IgD-negative memory B cell (primary cell): ENCODE measurements at regions not wholly inside any gene's neighbourhood (a gene's known extent, or its start where the extent isn't known, plus 50 kb on each side); places are given as distances from the start of the nearest gene placed in this dataset.
"Not testable (repeated sequence)": the region's sequence is repeated elsewhere in the genome, so short reads cannot be mapped to it uniquely, and the experiment has no call there.

Experiments used
- H3K27ac Mint-ChIP-seq, 3 donors: one replicate each; pipeline ENCODE4 v1.8.0; 2020 to 2022; ENCODE audit warnings: mild to moderate bottlenecking in 3 of 3, mixed read lengths in 3 of 3, moderate library complexity in 1 of 3
- H3K27me3 Mint-ChIP-seq: one replicate; pipeline ENCODE4 v1.8.0; 2021; ENCODE audit warnings: mixed read lengths
- H3K36me3 Mint-ChIP-seq: one replicate; pipeline ENCODE4 v1.8.0; 2020; ENCODE audit warnings: mild to moderate bottlenecking, mixed read lengths
- H3K4me1 Mint-ChIP-seq, 3 donors: one replicate each; pipeline ENCODE4 v1.8.0; 2020 to 2022; ENCODE audit warnings: mixed read lengths in 3 of 3, mild to moderate bottlenecking in 1 of 3
- H3K4me3 Mint-ChIP-seq, 4 donors: one replicate each; pipeline ENCODE4 v1.8.0; 2020 to 2022; ENCODE audit warnings: mild to moderate bottlenecking in 4 of 4, mixed read lengths in 4 of 4, moderate library complexity in 3 of 4
- H3K9me3 Mint-ChIP-seq, 3 donors: one replicate each; pipeline ENCODE4 v1.8.0; 2020 to 2021; ENCODE audit warnings: mixed read lengths in 3 of 3, mild to moderate bottlenecking in 1 of 3

GRCh38 chr1:5129746-5130355 lies 475.4 kb downstream of the AJAP1 start:
- Mint-ChIP-seq H3K36me3 (no peaks in the 10 kb centered on the region), H3K27me3 (peaks cover 2% of the 10 kb centered on the region), H3K4me3 (no peak overlapping the region)

GRCh38 chr1:5125208-5125607 lies 470.8 kb downstream of the AJAP1 start:
- Mint-ChIP-seq H3K4me1 (no peaks in the 10 kb centered on the region), H3K4me3 (peak overlapping the region in 1 of 4 donors; percentile 24), H3K27me3 (peaks cover 2% of the 10 kb centered on the region), H3K36me3 (peaks cover 3% of the 10 kb centered on the region), H3K9me3 (peaks cover 2 to 5% (median 4%) of the 10 kb centered on the region in 3 donors), H3K27ac (no peak overlapping the region)

More at GRCh38 chr1:5129746-5130355, 475.4 kb downstream of the AJAP1 start:
- Mint-ChIP-seq H3K4me1 (no peaks in the 10 kb centered on the region), H3K27ac (no peak overlapping the region), H3K9me3 (peaks cover 0 to 8% (median 2%) of the 10 kb centered on the region in 3 donors)

- Mint-ChIP-seq H3K9me3 (peaks cover 0 to 4% (median 0%) of the 10 kb centered on the region in 3 donors), H3K27ac (no peak overlapping the region), H3K4me3 (no peak overlapping the region), H3K27me3 (no peaks in the 10 kb centered on the region), H3K4me1 (no peaks in the 10 kb centered on the region), H3K36me3 (peaks cover 3% of the 10 kb centered on the region)
Measured at GRCh38 chr1:5120559-5120958, 466.1 kb downstream of the AJAP1 start.

- H3K4me3 Mint-ChIP-seq: no peak overlapping the region
- no peaks in the 10 kb centered on the region for H3K27me3 Mint-ChIP-seq
- H3K36me3 Mint-ChIP-seq: peaks cover 3% of the 10 kb centered on the region
- H3K9me3 Mint-ChIP-seq: peaks cover 0 to 4% (median 0%) of the 10 kb centered on the region in 3 donors
- no peak overlapping the region for H3K27ac Mint-ChIP-seq
- no peaks in the 10 kb centered on the region for H3K4me1 Mint-ChIP-seq
Measured at GRCh38 chr1:5119366-5120234, 465.2 kb downstream of the AJAP1 start.

- H3K4me3 Mint-ChIP-seq, H3K27me3 Mint-ChIP-seq, H3K9me3 Mint-ChIP-seq, H3K27ac Mint-ChIP-seq, H3K4me1 Mint-ChIP-seq, H3K36me3 Mint-ChIP-seq: not testable (repeated sequence)
Measured at GRCh38 chr1:5118771-5119170, 464.4 kb downstream of the AJAP1 start.

- not testable (repeated sequence) for H3K4me3 Mint-ChIP-seq
Measured at GRCh38 chr1:5118292-5118691, 463.9 kb downstream of the AJAP1 start.

GRCh38 chr1:5111581-5111980 lies 457.2 kb downstream of the AJAP1 start:
- Mint-ChIP-seq H3K36me3 (no peaks in the 10 kb centered on the region), H3K27me3 (no peaks in the 10 kb centered on the region), H3K4me3 (no peak overlapping the region), H3K9me3 (peaks cover 2 to 7% (median 6%) of the 10 kb centered on the region in 3 donors), H3K4me1 (peaks cover 0 to 2% (median 0%) of the 10 kb centered on the region in 3 donors), H3K27ac (no peak overlapping the region)

More at GRCh38 chr1:5118292-5118691, 463.9 kb downstream of the AJAP1 start:
- H3K27me3 Mint-ChIP-seq, H3K4me1 Mint-ChIP-seq, H3K36me3 Mint-ChIP-seq, H3K27ac Mint-ChIP-seq, H3K9me3 Mint-ChIP-seq: not testable (repeated sequence)

- H3K27me3 Mint-ChIP-seq: no peaks in the 10 kb centered on the region
- H3K27ac Mint-ChIP-seq: no peak overlapping the region
- no peak overlapping the region for H3K4me3 Mint-ChIP-seq
- peaks cover 0 to 2% (median 0%) of the 10 kb centered on the region in 3 donors for H3K4me1 Mint-ChIP-seq
- H3K9me3 Mint-ChIP-seq: peaks cover 2 to 7% (median 6%) of the 10 kb centered on the region in 3 donors
- H3K36me3 Mint-ChIP-seq: no peaks in the 10 kb centered on the region
Measured at GRCh38 chr1:5110508-5110907, 456.1 kb downstream of the AJAP1 start.

- H3K9me3 Mint-ChIP-seq: peaks cover 2 to 7% (median 6%) of the 10 kb centered on the region in 3 donors
- H3K27ac Mint-ChIP-seq: no peak overlapping the region
- H3K27me3 Mint-ChIP-seq: no peaks in the 10 kb centered on the region
- H3K4me3 Mint-ChIP-seq: no peak overlapping the region
- peaks cover 0 to 2% (median 0%) of the 10 kb centered on the region in 3 donors for H3K4me1 Mint-ChIP-seq
- no peaks in the 10 kb centered on the region for H3K36me3 Mint-ChIP-seq
Measured at GRCh38 chr1:5109633-5110032, 455.2 kb downstream of the AJAP1 start.

- Mint-ChIP-seq H3K4me1 (peaks cover 0 to 2% (median 0%) of the 10 kb centered on the region in 3 donors), H3K27ac (peak overlapping the region in 1 of 3 donors; percentile 10), H3K36me3 (no peaks in the 10 kb centered on the region), H3K4me3 (no peak overlapping the region), H3K27me3 (no peaks in the 10 kb centered on the region), H3K9me3 (peaks cover 2 to 7% (median 6%) of the 10 kb centered on the region in 3 donors)
Measured at GRCh38 chr1:5108740-5109139, 454.3 kb downstream of the AJAP1 start.

GRCh38 chr1:5105744-5106143 lies 451.3 kb downstream of the AJAP1 start:
- Mint-ChIP-seq H3K4me1 (peaks cover 0 to 2% (median 0%) of the 10 kb centered on the region in 3 donors), H3K27me3 (no peaks in the 10 kb centered on the region), H3K4me3 (no peak overlapping the region), H3K27ac (no peak overlapping the region), H3K36me3 (no peaks in the 10 kb centered on the region), H3K9me3 (peaks cover 2 to 6% (median 4%) of the 10 kb centered on the region in 3 donors)

GRCh38 chr1:5099558-5099957 lies 445.1 kb downstream of the AJAP1 start:
- H3K36me3 Mint-ChIP-seq: no peaks in the 10 kb centered on the region
- no peak overlapping the region for H3K4me3 Mint-ChIP-seq
- no peaks in the 10 kb centered on the region for H3K27me3 Mint-ChIP-seq
- no peaks in the 10 kb centered on the region for H3K4me1 Mint-ChIP-seq
- peaks cover 1 to 6% (median 6%) of the 10 kb centered on the region in 3 donors for H3K9me3 Mint-ChIP-seq
- no peak overlapping the region for H3K27ac Mint-ChIP-seq

- no peak overlapping the region for H3K4me3 Mint-ChIP-seq
- H3K36me3 Mint-ChIP-seq: no peaks in the 10 kb centered on the region
- H3K9me3 Mint-ChIP-seq: peaks cover 2 to 11% (median 8%) of the 10 kb centered on the region in 3 donors
- H3K4me1 Mint-ChIP-seq: no peaks in the 10 kb centered on the region
- no peak overlapping the region for H3K27ac Mint-ChIP-seq
- H3K27me3 Mint-ChIP-seq: no peaks in the 10 kb centered on the region
Measured at GRCh38 chr1:5098981-5099385, 444.6 kb downstream of the AJAP1 start.

- H3K27ac Mint-ChIP-seq: no peak overlapping the region
- H3K27me3 Mint-ChIP-seq: no peaks in the 10 kb centered on the region
- no peaks in the 10 kb centered on the region for H3K36me3 Mint-ChIP-seq
- no peak overlapping the region for H3K4me3 Mint-ChIP-seq
- H3K4me1 Mint-ChIP-seq: no peaks in the 10 kb centered on the region
- H3K9me3 Mint-ChIP-seq: peaks cover 9 to 31% (median 16%) of the 10 kb centered on the region in 3 donors
Measured at GRCh38 chr1:5093042-5093441, 438.6 kb downstream of the AJAP1 start.

- H3K36me3 Mint-ChIP-seq: peaks cover 2% of the 10 kb centered on the region
- no peak overlapping the region for H3K27ac Mint-ChIP-seq
- H3K9me3 Mint-ChIP-seq: peaks cover 0 to 4% (median 0%) of the 10 kb centered on the region in 3 donors
- no peaks in the 10 kb centered on the region for H3K27me3 Mint-ChIP-seq
- no peaks in the 10 kb centered on the region for H3K4me1 Mint-ChIP-seq
- no peak overlapping the region for H3K4me3 Mint-ChIP-seq
Measured at GRCh38 chr1:5084676-5085075, 430.3 kb downstream of the AJAP1 start.
